Mesendoderm (in vitro differentiated cells): ENCODE measurements at regions not wholly inside any gene's neighbourhood (a gene's known extent, or its start where the extent isn't known, plus 50 kb on each side); places are given as distances from the start of the nearest gene placed in this dataset.

Source experiments
- DNase-seq: peaks from one replicate; pipeline ENCODE4 v3.0.0; 2013
- H2AK5ac ChIP-seq: 2 replicates; pipeline ENCODE4 v1.6.1; 2013; ENCODE audit warnings: low read length, inconsistent platforms
- H2BK120ac ChIP-seq: 2 replicates; pipeline ENCODE4 v1.6.1; 2013; ENCODE audit warnings: low read depth, mild to moderate bottlenecking, low read length, moderate library complexity, mixed read lengths
- H2BK15ac ChIP-seq: replicated peaks from 2 replicates; pipeline ENCODE4 v1.6.1; 2013; ENCODE audit warnings: low read depth, mild to moderate bottlenecking, moderate library complexity
- H2BK5ac ChIP-seq: 2 replicates; pipeline ENCODE4 v1.6.1; 2013; ENCODE audit warnings: low read length, inconsistent platforms
- H3K18ac ChIP-seq: 2 replicates; pipeline ENCODE4 v1.6.1; 2013; ENCODE audit warnings: mild to moderate bottlenecking, low read length, mixed read lengths
- H3K23ac ChIP-seq: one replicate; pipeline ENCODE4 v1.6.1; 2013; ENCODE audit warnings: low read length
- H3K27ac ChIP-seq: 2 replicates; pipeline ENCODE4 v1.5.1; 2013; ENCODE audit warnings: low read depth, mild to moderate bottlenecking, inconsistent platforms, low read length, moderate library complexity
- H3K27me3 ChIP-seq: 2 replicates; pipeline ENCODE4 v1.6.1; 2013; ENCODE audit warnings: low read length, control low read depth, mild to moderate bottlenecking, inconsistent platforms; ENCODE audit not compliant: insufficient read depth, poor library complexity
- H3K36me3 ChIP-seq: 2 replicates; pipeline ENCODE4 v1.6.1; 2013; ENCODE audit warnings: low read length, inconsistent platforms; ENCODE audit not compliant: control insufficient read depth, insufficient read depth
- H3K4ac ChIP-seq: one replicate; pipeline ENCODE4 v1.6.1; 2013; ENCODE audit warnings: low read depth, mild to moderate bottlenecking, low read length, moderate library complexity
- H3K4me1 ChIP-seq: 2 replicates; pipeline ENCODE4 v1.6.1; 2013; ENCODE audit warnings: low read depth, low read length, inconsistent platforms; ENCODE audit not compliant: control insufficient read depth
- H3K4me2 ChIP-seq: 2 replicates; pipeline ENCODE4 v1.6.1; 2013; ENCODE audit warnings: low read length
- H3K4me3 ChIP-seq: 2 replicates; pipeline ENCODE4 v1.5.1; 2013; ENCODE audit warnings: mild to moderate bottlenecking, low read length
- H3K56ac ChIP-seq: one replicate; pipeline ENCODE4 v1.6.1; 2013; ENCODE audit warnings: low read length
- H3K79me1 ChIP-seq: 2 replicates; pipeline ENCODE4 v1.6.1; 2013; ENCODE audit warnings: low read length, inconsistent platforms
- H3K79me2 ChIP-seq: 2 replicates; pipeline ENCODE4 v1.6.1; 2013; ENCODE audit warnings: mild to moderate bottlenecking, low read length; ENCODE audit not compliant: control insufficient read depth, insufficient read depth
- H3K9ac ChIP-seq: 2 replicates; pipeline ENCODE4 v1.6.1; 2013; ENCODE audit warnings: low read length, inconsistent platforms
- H4K5ac ChIP-seq: one replicate; pipeline ENCODE4 v1.6.1; 2013; ENCODE audit warnings: low read length
- H4K8ac ChIP-seq: one replicate; pipeline ENCODE4 v1.6.1; 2013; ENCODE audit warnings: low read depth, mild to moderate bottlenecking, control low read depth, low read length, moderate library complexity
- WGBS: extraction: QIAGEN DNeasy Blood & Tissue Kit; methylation state at CpG from one replicate; pipeline ENCODE4 v1.1.7; 2013; ENCODE audit warnings: low lambda C conversion rate, missing lambda C conversion rate; ENCODE audit not compliant: insufficient coverage; ENCODE audit errors: extremely low coverage; 5-methylcytosine and 5-hydroxymethylcytosine counted together

DNA sequence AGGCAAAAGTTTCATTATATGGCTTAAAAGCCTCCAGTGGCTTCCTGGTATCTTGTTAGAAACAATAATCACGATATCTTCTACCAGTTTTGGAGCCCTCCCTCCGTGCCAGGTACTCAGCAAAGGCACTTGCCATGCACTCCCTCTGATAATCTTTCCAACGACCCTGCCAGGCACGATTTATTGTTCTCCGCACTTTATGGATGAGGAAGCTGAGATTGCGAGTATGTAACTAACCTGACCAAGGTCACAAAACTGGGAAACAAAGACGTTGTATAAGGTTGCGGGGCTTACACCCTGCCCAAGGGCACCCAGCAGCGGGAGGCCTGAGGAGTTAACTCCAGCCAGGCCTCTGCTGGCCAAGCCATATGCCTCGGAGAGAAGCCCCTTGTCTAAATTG, 218.1 kb downstream of the SNX19 start:
- WGBS = no CpG with 5 or more reads among the region's 10 CpGs
- H4K5ac ChIP-seq = no peak overlapping the region
- DNase-seq = no peak

DNA sequence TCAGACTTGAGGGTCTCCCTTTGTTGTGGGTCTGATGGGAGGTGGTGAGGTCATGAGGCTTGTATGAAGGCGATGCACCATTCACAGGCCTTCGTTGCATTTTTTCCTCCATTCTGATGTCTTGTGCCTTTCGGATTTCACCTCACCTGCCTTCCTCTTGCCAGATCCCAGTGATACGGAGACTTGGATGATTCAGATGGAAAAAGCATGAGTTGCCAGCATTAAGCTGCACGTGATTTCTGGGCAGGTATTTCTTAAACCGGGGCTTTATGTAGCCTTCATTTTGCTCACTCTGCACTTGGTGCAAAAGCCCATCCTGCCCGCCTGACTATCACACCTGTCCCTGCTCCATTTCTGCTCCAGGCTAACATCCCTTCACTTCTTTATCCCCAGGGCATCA, 216.7 kb downstream of the SNX19 start:
- H4K8ac ChIP-seq = no peak overlapping the region
- no peaks in the 10 kb centered on the region for H3K4me1 ChIP-seq
- no CpG with 5 or more reads among the region's 7 CpGs for WGBS
- no peaks in the 10 kb centered on the region for H3K36me3 ChIP-seq
- no peaks in the 10 kb centered on the region for H3K27me3 ChIP-seq
- H3K9ac ChIP-seq = no peak overlapping the region
- H3K23ac ChIP-seq = no peak overlapping the region
- H2BK120ac ChIP-seq = no peak overlapping the region
- DNase-seq = no peak
- no peaks in the 10 kb centered on the region for H3K79me1 ChIP-seq
- no peak overlapping the region for H3K4ac ChIP-seq
- H2BK5ac ChIP-seq = no peak overlapping the region
- H3K18ac ChIP-seq = no peak overlapping the region
- no peak overlapping the region for H3K27ac ChIP-seq
- no peaks in the 10 kb centered on the region for H3K79me2 ChIP-seq
- no peak overlapping the region for H4K5ac ChIP-seq
- no peak overlapping the region for H3K56ac ChIP-seq
- no peak overlapping the region for H3K4me2 ChIP-seq
- no peak overlapping the region for H2BK15ac ChIP-seq
- H2AK5ac ChIP-seq = no peak overlapping the region
- H3K4me3 ChIP-seq = no peak overlapping the region

More for the DNA sequence above, 218.1 kb downstream of the SNX19 start:
- Histone ChIP-seq H3K23ac (no peak overlapping the region), H3K56ac (no peak overlapping the region), H3K4ac (no peak overlapping the region), H2BK15ac (no peak overlapping the region), H3K79me1 (no peaks in the 10 kb centered on the region), H3K9ac (no peak overlapping the region), H4K8ac (no peak overlapping the region), H3K4me3 (no peak overlapping the region), H3K27me3 (no peaks in the 10 kb centered on the region), H3K18ac (no peak overlapping the region), H2BK120ac (no peak overlapping the region), H3K79me2 (no peaks in the 10 kb centered on the region), H3K4me1 (no peaks in the 10 kb centered on the region), H3K27ac (no peak overlapping the region), H2BK5ac (no peak overlapping the region), H3K4me2 (no peak overlapping the region), H3K36me3 (no peaks in the 10 kb centered on the region), H2AK5ac (no peak overlapping the region)

DNA sequence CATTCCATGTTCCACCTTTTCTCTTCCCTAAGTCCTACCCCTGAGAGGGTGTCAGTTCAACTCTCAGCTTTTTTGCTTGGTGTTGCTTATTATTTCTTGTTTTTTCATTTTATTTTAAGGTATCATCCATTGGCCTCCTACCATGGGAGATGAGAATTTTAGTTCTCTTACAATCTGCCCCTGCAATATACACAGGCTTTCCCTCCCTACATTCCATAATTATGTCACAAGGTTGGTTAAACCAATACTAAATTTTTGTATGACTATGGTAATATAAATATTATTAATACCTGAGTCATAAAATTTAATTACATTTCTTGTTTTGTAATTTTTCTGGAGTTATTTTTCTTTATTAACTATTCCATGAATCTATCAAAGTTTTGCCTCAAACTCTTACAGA, 216.2 kb downstream of the SNX19 start:
- H4K5ac ChIP-seq = no peak overlapping the region
- H3K18ac ChIP-seq = no peak overlapping the region
- H3K27me3 ChIP-seq = no peaks in the 10 kb centered on the region
- H3K56ac ChIP-seq = no peak overlapping the region
- no peak overlapping the region for H3K27ac ChIP-seq
- H3K36me3 ChIP-seq = no peaks in the 10 kb centered on the region
- no peak overlapping the region for H4K8ac ChIP-seq
- no peaks in the 10 kb centered on the region for H3K4me1 ChIP-seq
- no peak overlapping the region for H3K4me3 ChIP-seq
- no peak overlapping the region for H2BK120ac ChIP-seq
- H2BK5ac ChIP-seq = no peak overlapping the region
- H2BK15ac ChIP-seq = no peak overlapping the region
- H3K79me1 ChIP-seq = no peaks in the 10 kb centered on the region
- no peak overlapping the region for H3K4me2 ChIP-seq
- no peak overlapping the region for H3K9ac ChIP-seq
- H3K79me2 ChIP-seq = no peaks in the 10 kb centered on the region
- no peak overlapping the region for H2AK5ac ChIP-seq
- DNase-seq = no peak
- no peak overlapping the region for H3K4ac ChIP-seq
- H3K23ac ChIP-seq = no peak overlapping the region

DNA sequence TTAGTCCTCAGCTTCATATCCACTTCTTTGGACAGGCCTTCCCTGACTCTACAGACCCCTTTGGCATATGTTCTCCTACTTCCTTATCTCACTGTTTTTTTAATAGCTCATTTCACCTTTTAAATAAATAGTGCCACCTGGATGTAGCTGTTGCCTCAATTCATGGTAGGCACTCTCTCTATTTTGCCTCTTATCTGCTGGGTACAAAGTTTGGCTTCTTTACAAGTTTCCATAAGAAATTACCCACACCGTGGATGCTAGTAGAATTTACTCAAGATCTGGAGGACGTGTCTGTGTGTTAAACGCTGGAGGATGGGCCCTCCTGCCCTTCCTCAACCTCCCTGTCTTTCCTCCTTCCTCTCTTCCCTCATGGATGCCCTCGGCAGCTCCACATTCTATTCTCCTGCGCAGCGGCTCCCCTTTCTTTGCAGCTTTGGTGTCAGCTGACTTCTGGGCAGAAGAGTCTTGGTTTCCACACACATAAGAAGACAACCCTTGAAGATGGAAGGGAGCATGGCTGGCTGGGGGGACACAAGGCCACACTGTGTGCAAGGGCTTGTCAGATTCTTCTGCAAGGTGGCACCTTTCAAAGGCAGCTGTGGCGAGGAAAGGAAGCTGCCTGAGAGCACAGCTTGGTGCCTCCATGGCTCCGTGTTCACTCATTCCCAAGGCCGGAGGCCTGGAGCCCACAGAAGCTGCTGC, 212.6 kb downstream of the SNX19 start:
- H3K4me1 ChIP-seq = no peaks in the 10 kb centered on the region
- H3K9ac ChIP-seq = no peak overlapping the region
- no peak overlapping the region for H3K4ac ChIP-seq
- no peaks in the 10 kb centered on the region for H3K79me1 ChIP-seq
- H3K79me2 ChIP-seq = no peaks in the 10 kb centered on the region
- H3K4me3 ChIP-seq = no peak overlapping the region
- no peak overlapping the region for H3K27ac ChIP-seq
- no peaks in the 10 kb centered on the region for H3K27me3 ChIP-seq
- H3K4me2 ChIP-seq = no peak overlapping the region
- no peak overlapping the region for H2BK120ac ChIP-seq
- H3K36me3 ChIP-seq = no peaks in the 10 kb centered on the region
- no peak for DNase-seq
- H2BK15ac ChIP-seq = no peak overlapping the region
- no peak overlapping the region for H4K8ac ChIP-seq
- no peak overlapping the region for H2BK5ac ChIP-seq
- no peak overlapping the region for H3K18ac ChIP-seq
- H4K5ac ChIP-seq = no peak overlapping the region
- no peak overlapping the region for H3K23ac ChIP-seq
- WGBS = no CpG with 5 or more reads among the region's 9 CpGs
- H2AK5ac ChIP-seq = no peak overlapping the region
- no peak overlapping the region for H3K56ac ChIP-seq

DNA sequence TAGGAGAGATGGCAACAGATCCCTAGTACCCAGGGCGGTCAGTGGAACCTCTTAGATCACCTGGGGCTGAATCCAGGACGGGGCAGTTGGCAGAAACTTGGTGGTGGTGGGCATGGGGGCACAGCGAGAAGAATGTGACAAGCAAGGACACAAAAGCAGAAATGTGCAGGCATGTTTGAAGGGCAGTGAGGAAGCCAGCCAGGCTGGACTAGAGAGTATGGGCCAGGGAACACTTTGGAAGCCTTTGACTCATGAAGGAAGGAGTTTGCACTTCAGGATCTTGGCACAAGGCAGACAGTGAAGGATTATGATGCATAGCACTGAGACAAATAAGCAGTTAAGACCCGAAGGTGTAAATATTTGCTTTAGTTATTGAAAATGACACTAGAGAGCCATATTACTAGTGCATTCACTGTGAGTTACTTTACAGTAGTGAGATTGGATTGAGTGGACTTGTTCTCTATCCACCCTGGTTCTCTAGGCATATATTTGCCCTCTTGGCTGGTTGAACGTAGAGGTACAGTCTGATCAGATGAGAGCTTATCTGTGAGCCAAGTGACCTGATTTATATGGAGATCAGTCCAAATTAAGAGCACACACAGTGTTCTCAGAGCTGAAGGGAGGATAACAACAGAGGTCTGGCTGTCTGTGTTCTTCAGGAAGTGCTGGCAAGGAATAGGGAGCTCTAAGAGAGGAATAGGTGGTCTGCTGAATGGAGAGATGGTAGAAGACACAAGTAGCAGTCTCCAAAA, 210.4 kb downstream of the SNX19 start:
- H4K5ac ChIP-seq = no peak overlapping the region
- no peak overlapping the region for H2AK5ac ChIP-seq
- H2BK5ac ChIP-seq = no peak overlapping the region
- no peak overlapping the region for H4K8ac ChIP-seq
- H3K79me1 ChIP-seq = no peaks in the 10 kb centered on the region
- no CpG with 5 or more reads among the region's 5 CpGs for WGBS
- no peak overlapping the region for H3K4ac ChIP-seq
- H3K79me2 ChIP-seq = no peaks in the 10 kb centered on the region
- no peaks in the 10 kb centered on the region for H3K27me3 ChIP-seq
- H3K4me1 ChIP-seq = no peaks in the 10 kb centered on the region
- H3K27ac ChIP-seq = no peak overlapping the region
- no peak overlapping the region for H3K56ac ChIP-seq
- DNase-seq = no peak
- H3K36me3 ChIP-seq = no peaks in the 10 kb centered on the region
- H3K18ac ChIP-seq = no peak overlapping the region
- H3K23ac ChIP-seq = no peak overlapping the region
- H3K4me2 ChIP-seq = no peak overlapping the region
- H3K4me3 ChIP-seq = no peak overlapping the region
- no peak overlapping the region for H2BK15ac ChIP-seq
- H2BK120ac ChIP-seq = no peak overlapping the region
- no peak overlapping the region for H3K9ac ChIP-seq
